ENCODE measurements at regions not wholly inside any gene's neighbourhood (a gene's known extent, or its start where the extent isn't known, plus 50 kb on each side); places are given as distances from the start of the nearest gene placed in this dataset.
"Not testable (repeated sequence)": the region's sequence is repeated elsewhere in the genome, so short reads cannot be mapped to it uniquely, and the experiment has no call there.

DNA sequence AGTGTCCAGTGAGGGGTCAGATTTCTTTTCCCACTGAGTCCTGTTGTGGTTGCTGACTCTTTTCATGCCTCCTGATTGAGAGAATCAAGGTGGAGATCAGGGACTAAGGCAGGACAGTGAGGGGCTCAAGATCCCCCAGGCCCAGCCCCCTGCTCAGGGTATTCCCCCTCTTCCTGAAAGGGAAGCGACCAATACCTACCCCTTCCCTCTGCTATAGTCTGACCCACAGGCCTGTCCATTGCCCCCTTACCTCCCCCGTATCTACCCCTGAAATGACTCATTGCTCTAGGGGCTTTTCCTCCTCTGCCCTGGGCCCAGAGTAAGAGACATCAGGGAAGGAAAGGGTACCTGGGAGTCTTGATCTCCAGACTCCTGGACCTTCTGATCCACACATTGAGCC lies 1320.5 kb downstream of the UQCRFS1 start:
- no peak for DNase-seq

DNA sequence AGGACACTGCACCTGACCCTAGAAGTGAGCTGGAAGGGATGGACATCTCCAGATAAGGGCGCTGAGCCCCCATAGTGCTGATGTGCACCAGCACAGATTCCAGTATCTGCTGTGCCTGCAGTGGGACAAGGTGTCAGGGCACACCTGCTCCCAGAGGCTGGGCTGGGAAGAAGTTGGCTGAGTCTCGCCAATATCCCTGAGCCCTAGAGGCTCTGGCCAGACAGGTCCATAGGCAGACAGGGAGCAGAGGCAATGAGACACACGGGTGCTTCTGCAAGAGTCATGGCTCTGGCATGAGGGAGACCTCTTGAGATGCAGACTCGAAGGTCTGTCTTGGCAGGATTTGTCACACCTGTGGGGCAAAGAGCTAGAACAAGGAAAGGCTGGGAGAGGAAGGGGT lies 1321.5 kb downstream of the UQCRFS1 start:
- no peak for DNase-seq

DNA sequence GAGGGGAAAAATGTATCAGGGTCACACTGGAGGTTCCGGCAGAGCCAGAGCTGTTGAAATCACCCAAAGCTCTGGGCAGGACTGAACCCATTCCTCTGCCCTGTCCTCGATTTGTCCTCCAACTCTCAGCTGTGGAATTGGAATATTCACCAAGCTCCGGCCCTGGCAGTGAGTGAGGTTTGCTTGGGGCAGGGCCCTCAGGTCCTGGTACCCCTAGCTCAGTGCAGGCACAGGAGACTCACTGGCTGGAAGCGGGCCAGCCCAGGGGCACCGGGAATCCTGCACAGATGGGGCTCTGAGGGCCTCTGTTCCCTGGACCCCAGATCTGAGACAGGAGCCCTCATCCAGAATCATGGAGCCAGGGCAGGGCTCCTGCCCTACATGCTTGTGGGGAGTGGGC lies 1322.3 kb downstream of the UQCRFS1 start:
- DNase-seq, result no peak

DNA sequence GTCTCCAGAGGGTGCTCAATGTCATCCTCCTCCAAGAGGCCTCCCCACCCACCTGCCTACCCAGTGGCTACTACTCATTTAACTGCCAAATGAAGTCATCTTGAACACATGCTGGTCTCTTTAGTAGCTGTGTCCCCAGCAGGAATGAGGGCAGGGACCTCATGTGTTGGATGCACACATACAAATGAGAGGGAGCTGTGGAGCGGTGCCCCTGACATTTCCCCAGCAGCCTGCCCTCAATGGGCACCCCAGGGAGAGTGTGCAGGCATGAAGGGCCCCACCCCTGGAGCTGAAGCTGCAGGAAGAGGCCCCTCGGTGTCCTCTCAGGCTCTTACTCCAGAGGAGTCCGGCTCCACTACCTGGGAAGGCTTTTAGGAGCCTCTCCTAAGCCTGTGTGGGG lies 1322.7 kb downstream of the UQCRFS1 start:
- DNase-seq, result no peak

DNA sequence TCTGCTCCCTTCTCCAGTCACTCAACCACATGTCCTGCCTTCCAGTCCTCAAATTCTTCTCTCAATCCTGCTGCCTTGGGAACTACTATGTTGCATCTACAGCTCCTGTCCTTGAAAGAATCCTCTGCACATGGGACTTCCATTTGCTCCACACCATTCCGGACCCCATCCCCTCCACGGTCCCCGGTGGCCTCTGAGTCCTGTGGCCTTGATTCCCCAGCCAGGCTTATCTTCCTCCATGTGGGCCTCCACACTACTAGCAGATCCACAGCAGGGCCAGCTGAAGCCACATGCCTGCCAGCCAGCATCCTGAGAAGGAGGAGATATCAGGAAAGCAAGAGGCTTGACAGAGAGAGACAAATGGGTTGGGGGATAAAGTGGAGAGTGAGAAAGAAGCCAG lies 1323.8 kb downstream of the UQCRFS1 start:
- DNase-seq, result no peak

- no peak for DNase-seq
Observed at GRCh38 chr19:27887946-27888345, 1325.0 kb downstream of the UQCRFS1 start.

GRCh38 chr19:27885359-27885758 lies 1327.6 kb downstream of the UQCRFS1 start:
- no peak for DNase-seq

DNA sequence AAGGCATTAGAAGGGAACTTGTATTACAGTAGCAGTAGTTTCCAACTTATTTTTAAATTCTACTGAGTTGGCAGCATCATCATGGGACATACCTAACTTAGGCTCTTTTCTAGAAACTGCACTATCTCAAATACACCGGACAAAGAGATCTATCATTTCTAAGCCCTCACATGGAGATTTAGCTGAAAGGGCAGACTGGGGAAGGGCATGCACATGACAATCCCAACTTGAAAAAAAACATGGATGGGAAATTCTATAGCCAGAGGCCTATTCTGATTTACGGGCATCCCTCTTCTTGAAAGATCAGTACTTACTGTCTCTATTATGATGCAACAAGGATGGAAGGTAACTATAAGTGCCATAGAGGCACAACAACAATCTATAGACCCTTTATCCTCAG lies 1328.6 kb downstream of the UQCRFS1 start:
- DNase-seq, result no peak

GRCh38 chr19:27881213-27881612 lies 1331.7 kb downstream of the UQCRFS1 start:
- no peak for DNase-seq

GRCh38 chr19:27876976-27877512 lies 1335.9 kb downstream of the UQCRFS1 start:
- DNase-seq, result no peak

DNA sequence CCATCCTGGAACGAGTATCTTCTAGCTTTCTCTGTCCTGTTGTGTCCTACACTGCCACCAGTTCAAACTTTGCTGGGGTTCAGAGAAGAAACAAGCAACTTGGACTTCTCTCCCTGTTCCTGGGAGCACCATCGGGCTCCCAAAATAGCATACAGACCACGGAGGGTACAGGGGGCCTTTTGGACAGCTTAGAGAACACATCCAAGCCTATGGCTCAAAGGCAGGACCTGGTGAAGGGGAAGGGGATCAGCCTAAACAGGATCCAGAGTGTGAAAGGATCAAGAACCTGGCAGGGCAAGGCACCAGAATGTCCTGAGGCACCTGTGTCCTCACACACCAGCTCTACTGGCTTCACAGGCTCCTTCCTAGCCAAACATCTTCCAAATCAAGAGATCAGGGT lies 1336.5 kb downstream of the UQCRFS1 start:
- no peak for DNase-seq

DNA sequence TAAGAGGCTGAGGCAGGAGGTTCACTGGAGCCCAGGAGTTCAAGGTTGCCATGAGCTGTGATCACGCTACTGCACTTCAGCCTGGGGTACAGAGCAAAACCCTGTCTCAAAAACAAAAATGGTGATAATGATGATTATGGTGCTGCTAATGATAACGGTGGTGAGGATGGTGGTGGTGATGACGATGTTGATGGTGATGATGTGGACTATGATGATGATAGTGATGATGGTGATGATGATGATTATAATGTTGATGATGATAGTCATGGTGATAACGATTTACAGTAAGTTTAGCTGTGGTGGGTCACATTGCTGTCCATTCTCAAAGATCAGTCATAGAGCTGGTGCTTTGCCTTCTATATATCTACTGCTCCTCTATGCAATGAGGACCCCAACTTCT lies 1340.6 kb downstream of the UQCRFS1 start:
- no peak for DNase-seq

DNA sequence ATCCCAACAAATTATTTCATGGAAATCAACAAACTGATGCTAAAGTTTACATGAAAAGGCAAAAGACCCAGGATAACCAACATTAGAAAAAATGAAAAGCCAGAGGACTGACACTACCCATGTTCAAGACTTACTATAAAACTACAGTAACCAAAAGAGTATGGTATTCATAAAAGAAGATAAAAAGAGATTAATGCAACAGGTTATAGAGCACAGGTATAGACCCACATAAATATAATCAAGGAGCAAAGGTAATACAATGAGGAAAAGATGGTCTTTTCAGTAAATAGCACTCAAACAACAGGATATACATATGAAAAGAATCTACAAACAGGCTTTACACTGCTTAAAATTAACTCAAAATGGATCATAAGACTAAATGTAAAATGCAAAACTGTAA lies 1342.7 kb downstream of the UQCRFS1 start:
- DNase-seq, result no peak

DNA sequence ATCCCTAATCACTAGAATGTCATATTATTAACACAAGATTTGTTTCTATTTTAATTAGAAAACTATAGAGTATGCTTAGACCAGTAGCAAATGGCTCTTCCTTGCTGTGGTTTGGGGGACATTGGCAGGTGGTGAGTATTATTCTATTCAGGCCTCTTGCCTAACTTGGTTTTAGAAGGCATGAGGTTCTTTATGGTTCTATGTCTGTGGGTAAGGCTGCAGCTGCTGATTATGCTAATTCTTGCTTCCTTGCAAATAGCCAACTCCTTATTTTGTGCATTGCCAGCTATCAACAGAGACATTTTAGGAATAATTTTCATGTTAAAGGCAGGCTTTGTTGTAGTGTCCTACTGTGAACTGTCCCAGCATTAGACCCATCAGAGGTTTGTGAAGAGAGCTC lies 1344.9 kb downstream of the UQCRFS1 start:
- DNase-seq, result no peak

DNA sequence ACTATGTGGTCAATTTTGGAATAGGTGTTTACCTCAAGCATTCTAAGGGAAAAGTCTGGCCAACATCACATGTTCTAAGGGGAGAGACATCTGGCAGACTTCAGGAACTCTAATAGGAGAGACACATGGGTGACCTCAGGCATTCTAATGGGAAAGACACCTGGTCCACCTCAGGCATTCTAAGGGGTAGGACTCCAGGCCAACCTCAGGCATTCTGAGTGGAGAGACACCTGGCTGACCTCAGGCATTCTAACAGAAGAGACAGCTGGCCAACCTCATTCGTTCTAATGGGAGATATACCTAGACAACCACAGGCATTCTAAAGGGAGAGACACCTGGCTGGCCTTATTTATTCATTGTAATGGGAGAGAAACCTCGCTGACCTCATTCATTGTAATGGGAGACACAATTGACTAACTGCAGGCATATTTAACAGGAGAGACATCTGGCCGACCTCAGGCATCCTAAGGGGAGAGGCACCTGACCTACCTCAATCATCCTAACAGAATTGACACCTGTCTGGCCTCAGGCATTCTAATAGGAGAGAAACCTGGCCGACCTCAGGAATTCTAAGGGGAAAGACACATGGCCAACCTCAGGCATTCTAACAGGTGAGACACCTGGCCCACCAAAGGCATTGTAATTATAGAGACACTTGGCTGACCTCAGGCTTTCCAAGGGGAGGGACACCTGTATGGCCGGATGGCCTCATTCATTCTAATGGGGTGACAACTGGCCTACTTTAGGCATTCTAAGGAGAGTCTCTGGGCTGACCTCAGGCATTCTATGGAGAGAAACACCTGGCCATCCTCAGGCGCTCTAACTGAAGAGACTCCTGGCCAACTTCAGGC lies 1346.8 kb downstream of the UQCRFS1 start:
- no peak for DNase-seq

- no peak for DNase-seq
Observed at GRCh38 chr19:27861411-27861975, 1351.5 kb downstream of the UQCRFS1 start.

- no peak for DNase-seq
Observed at GRCh38 chr19:27860309-27860934, 1352.5 kb downstream of the UQCRFS1 start.

DNA sequence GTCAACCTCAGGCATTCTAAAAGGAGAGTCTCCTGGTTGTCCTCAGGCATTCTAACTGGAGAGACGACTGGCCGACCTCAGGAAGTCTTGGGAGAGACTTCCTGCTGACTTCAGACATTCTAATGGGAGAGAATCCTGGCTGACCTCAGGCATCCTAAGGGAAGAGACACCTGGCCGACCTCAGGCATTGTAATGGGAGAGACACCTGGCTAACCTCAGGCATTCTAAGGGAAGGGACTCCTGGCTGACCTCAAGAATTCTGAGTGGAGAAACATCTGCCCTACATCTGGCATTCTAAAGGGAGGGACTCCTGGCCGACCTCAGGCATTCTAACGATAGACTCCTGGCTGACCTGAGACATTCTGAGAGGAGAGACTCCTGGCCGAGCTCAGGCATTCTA lies 1353.3 kb downstream of the UQCRFS1 start:
- no peak for DNase-seq

GRCh38 chr19:27858981-27859581 lies 1353.9 kb downstream of the UQCRFS1 start:
- no peak for DNase-seq

- DNase-seq, result not testable (repeated sequence)
Observed at GRCh38 chr19:27852931-27853330, 1360.0 kb downstream of the UQCRFS1 start.

DNA sequence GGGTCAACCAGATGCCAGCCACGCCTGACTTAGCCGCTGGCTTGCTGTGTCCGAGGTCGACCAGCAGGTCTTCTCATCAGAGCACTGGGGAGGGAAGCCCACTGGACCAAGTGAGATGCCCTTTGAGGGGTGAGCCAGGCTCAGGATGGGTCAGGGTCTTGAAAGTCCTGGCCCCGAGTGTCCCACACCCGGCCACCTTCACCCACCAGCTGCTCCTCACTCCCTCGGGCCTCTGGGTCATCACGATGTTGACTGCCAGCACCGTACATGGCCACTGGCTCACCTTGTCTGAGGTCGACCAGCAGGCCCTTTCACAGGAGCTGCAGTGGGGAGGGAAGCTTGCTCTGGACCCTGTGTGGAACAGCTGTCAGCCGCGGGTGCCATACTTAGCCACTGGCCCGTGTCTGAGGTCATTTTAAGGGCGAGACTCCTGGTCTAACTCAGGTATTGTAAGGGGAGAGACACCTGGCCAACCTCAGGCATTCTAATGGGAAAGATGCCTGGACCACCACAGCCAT lies 1361.3 kb downstream of the UQCRFS1 start:
- no peak for DNase-seq

DNA sequence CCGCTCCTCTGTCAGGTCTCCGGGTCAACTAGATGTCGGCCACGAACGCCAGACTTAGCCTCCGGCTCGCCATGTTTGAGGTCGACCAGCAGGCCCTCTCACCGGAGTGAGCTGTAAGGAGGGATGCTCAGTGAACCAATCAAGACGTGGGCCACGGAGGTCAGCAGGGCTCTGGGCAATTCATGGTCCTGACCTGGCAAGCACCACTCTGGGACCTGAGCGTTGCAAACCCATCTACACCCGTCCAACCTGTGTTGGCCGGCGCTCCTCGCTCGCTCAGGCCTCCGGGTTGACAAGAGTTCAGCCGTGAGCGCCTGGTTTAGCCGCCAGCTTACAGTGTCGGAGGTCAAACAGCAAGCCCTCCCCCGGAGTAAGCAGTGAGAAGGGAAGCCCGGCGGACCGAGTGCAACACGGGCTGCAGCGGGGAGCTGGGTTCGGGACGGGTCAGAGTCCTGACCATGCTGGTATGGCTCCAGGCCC lies 1361.9 kb downstream of the UQCRFS1 start:
- no peak for DNase-seq

- DNase-seq, result no peak
Observed at GRCh38 chr19:27846944-27847343, 1366.0 kb downstream of the UQCRFS1 start.
